GM21447 (cell line): ENCODE measurements at regions not wholly inside any gene's neighbourhood (a gene's known extent, or its start where the extent isn't known, plus 50 kb on each side); places are given as distances from the start of the nearest gene placed in this dataset.
A peak's percentile ranks its signal among the peaks of the same experiment; 100 is the strongest.
"Not testable (repeated sequence)": the region's sequence is repeated elsewhere in the genome, so short reads cannot be mapped to it uniquely, and the experiment has no call there.

Source experiments
- ATAC-seq: cut with Tn5 transposase; IDR thresholded peaks from one replicate; pipeline ENCODE4 v1.9.1; 2021; ENCODE audit not compliant: unreplicated experiment

DNA sequence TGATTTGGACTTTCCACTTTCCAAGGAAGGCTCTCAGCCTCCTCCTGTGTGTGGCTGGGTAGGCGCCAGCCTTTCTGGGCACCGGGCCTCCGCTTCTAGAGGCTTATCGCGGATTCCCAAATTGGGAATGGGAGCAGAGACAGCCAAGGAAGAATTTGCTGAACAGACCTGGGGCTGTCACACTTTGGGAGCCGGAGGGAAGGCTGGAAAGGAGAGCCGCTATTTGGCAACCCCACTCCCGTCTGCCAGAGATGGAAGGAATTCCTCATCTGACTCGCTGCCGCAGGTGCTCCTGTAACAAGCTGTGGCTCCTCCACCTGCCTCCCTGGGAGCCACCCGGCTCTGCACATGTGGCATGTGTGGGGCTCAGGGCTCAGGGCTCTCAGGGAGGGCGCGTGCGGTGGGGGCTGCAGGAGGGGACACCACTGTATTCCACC lies 50.8 kb upstream of the ECHDC3 start:
- no peak for ATAC-seq

DNA sequence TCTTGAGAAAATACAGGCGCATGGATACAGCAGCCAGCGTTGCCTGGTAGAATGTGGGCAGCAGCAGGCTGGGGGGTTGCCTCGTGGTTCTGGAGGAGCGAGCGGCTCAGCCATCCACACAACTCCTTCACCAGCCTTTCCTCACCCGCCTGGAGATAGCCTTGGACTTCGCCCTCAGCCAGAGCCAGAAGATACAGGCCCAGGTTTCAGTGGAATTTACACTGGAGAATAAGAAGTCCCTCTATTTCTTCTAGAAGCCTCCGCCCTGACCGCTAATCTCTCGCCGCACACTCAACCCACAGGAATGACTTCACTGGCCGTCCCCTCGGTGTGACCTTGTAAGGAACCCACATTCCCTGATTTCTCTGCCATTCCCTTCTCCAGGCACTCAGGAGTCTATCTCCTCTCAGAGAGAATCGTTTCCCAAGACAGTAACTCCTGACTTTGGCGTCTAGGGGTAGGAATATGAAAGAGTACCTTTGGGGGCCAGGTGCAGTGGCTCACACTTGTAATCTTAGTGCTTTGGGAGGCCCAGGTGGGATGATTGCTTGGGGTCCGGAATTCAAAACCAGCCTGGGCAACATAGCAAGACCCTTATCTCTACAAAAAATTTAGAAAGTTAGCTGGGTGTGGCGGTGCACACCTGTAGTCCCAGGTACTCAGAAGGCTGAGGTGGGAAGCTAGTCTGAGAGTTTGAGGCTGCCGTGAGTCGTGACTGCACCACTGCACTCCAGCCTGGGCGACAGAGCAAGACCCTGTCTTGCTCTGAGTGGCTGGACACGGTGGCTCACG lies 52.0 kb upstream of the ECHDC3 start:
- no peak for ATAC-seq

DNA sequence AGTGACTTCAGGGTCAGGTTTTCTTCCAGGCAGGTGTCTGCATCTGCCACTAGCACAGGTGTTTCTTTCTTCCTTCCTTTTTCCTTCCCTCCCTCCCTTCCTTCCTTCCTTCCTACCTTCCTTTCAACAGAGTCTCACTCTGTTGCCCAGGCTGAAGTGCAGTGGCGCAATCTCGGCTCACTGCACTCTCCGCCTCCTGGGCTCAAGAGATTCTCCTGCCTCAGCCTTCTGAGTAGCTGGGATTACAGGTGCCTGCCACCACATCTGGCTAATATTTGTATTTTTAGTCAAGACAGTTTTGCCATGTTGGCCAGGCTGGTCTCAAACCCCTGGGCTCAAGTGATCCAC lies 53.8 kb upstream of the ECHDC3 start:
- not testable (repeated sequence) for ATAC-seq

DNA sequence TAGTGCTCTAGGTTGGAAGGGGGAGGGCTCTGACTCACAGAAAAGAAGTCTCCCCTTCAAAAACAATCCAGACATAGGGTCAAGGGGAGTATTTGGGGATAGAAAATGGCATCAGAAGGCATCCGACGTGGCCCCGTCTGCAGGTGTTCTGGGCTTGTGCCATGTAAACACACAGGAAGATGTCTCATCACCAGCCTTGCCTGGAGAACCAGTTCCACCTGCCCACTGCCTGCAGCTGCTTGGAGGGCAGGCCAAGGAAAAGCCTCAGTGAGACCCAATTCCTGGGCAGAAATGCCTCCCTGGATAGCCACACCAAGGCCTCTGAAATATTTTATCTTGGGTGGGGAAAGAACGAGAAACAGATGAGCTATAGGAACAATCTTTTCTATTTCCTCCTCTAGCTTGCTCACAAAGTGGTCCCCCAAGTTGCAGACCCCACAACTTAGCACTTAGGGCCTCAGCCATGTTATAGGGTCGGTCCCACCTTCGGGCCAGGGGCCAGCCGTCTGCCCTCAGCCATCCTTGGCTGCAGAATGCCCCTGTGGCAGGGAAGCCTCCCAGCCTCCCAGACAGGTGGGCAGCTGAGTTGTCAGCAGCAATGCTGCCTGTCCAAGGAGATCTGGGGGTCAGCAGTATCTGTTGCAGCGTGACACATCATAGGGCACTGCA lies 54.3 kb upstream of the ECHDC3 start:
- no peak for ATAC-seq

DNA sequence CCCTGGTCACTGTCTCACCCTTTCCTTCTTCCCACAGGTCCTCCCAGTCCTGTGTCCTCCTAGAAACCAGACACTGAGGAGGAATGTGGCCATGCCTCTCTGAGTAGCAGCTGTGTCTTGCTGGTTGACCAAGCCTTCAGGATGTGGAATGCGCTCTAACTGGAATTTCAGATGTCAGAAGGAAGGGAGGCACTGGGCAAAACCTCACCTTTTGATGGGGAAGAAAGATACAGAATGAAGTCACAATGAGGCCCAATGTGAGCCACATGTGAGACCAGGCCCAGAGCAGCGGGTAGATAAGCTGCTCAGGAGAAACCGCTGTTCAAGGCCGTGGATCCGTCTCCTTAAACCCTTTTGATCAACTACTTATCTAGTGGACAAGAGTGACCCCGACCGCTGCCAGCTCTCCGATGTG lies 54.8 kb upstream of the ECHDC3 start:
- ATAC-seq, result no peak

DNA sequence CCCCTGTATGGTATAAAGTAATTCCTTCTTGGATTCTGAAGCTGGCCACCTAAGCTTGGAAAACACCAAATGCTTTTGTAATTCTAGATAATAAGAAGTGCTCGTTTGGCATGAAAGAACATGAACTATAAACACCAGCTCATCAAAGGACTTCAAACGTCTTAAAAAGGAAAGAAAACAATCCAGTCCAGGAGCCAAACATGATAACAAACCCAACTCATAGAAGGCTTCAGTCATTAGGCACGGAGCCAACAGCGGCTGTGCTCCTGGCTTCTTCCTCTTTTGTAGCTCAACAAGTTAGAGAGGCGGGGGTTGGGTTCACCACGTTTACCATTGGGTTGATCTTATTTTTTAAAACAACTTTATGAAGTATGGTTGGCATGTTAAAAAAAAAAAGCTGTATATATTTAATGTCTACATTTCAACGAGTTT lies 56.4 kb upstream of the ECHDC3 start:
- peak; percentile 28 for ATAC-seq

DNA sequence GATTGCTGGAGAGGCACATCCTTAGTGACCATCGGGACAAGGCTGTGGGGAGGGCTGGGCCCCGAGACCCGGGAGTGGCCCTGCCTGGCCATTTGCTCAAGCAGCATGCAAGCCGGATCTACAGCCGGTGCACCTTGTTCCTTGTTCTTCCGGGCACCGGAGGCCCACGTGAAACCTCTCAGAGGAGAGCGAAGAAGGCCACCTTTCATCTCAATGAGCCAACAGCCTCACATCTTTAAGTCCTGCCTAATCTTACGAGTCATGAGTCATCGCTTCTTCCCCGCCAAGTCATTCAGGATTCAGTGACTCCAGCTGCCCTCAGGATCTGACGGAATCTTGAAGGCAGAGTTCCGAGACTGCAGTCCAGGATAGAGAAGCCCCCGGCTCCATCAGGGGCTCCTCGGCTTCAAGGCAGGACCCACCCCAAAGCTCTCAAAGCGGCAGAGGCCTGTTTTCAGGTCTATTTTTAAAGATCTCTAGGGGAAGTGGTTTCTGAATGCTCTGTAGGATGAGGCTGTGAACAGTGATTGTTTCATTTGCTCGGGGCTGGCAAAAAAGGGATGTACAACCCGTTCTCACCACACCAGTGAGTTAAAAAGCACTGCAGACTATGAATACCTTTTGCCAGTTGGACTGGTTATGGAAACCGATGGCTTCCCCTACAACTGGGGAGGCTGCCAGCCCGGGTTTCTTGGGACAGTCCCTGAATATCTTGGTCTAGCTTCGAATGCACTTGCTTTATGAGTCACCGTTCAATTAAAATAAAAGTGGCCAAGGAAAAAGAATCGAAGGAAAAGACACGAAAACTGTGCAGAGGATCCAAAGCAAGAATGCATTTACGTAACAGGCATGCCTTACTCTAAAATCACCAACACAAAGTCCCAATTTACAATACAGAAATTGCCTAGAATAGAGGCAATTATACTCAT lies 57.2 kb upstream of the ECHDC3 start:
- ATAC-seq, result peak; percentile 78

DNA sequence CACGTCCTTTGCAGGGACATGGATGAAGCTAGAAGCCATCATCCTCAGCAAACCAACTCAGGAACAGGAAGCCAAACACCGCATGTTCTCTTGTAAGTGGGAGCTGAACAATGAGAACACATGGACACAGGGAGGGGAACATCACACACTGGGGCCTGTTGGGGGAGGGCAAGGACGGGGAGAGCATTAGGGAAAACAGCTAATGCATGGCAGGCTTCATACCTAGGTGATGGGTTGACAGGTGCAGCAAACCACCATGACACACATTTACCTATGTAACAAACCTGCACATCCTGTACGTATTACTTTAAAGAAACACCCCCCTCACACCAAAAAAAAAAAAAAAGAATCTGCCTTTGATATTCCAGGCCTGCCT lies 57.9 kb upstream of the ECHDC3 start:
- peak; percentile 6 for ATAC-seq

DNA sequence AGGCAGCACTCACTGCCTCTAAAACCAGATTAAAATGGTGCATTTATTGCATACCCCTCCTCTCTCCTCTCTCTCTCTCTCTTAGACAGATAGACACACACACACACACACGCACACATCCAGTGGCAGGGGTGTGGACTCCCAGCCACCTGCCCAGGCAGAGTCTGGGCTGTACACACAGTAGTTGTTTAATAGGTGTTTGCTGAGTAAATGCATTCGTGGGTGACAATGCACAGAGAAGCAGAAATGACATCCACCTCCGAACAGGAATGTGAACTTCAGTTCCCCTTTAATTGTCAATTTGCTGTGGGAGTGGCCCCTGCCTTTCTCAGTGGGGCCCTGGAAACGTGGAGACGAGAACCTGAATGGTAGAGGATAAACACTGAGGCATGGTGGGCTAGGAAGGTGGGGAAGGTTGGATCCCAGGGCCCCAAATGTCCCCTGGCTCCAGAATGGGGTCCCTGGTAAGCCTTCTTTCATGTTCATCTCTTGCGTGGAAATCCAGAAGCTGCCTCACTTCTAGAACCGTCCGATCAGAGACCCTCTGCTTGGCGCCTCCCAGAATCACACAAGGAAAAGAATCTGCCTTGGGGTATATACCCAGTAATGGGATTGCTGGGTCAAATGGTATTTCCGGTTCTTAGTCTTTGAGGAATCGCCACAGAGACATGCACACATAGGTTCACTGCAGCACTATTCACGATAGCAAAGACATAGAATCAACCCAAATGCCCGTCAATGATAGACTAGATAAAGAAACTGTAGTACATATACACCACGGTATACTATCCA lies 58.5 kb upstream of the ECHDC3 start:
- ATAC-seq, result no peak

DNA sequence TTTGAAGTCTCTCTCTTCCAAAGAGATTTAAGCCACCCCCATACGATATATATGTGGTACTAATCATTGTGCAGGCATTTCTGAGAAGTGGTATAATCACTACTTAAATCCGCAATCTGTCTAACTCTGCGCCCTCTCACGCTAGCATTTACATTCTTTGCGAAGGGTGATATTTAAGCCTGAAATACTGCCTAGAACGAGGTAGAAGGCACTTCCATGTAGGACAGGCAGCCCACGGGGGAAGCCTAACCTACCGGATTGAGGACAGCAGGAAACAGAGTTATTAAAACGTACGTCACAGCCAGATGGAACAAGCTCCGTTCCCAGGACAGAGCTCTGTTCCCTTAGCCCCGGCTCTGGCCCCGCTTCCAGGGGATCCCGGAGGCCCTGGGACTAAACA lies 59.3 kb upstream of the ECHDC3 start:
- ATAC-seq, result no peak

DNA sequence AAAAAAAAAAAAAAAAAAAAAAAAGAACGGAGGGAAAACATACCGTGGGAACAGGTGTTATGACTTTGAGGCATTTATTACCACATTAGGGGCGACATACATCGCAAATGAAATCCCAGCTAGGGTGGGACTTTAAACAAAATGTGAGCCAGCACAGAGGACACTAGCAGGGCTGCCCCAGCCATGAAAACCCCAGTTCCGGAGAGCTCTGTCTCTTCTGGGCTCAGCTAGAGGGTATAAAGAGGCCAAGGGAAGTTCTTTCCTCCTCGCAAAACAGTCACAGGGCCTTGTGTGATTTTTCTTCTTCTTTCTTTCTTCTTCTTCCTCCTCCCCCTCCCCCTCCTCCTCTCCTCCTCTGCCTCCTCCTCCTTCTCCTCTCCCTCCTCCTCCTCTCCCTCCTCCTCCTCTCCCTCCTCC lies 59.9 kb upstream of the ECHDC3 start:
- ATAC-seq, result no peak

DNA sequence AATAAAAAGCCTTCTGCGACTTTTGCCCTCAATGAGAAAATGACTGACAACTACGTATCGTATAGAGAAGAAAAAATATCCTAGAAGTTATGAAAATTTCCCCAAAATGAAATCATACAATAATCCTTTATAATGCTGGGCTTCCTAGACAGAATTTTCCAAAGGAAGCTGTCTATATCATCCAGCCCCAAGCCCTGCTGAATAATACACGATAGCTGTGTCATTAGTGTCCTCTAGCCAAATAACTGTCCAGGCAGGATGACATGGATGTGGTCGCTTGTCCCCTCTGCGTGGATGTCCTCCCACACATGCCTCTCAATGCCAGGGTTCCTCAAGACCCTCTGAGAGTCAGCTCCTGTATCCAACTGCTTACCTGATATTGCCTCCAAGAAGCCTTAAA lies 61.7 kb upstream of the ECHDC3 start:
- no peak for ATAC-seq

DNA sequence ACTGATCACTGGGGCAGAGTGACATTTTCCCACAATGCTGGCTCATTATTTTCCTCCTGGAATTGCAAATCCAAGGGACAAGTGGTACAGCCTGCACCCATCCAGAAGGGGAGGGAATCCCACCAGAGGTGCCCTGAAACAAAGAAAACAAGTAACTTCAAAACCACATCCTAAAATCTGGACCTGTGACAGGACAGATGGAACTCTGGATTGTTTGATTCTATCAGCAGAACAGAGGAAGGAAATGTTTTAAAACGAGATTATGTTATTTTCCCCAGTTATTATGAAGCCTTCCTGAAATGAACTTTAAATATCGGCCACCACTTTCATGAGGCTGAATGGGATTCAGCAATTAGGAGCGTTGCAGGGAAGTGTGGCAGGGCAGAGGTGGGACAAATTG lies 62.2 kb upstream of the ECHDC3 start:
- ATAC-seq, result no peak

DNA sequence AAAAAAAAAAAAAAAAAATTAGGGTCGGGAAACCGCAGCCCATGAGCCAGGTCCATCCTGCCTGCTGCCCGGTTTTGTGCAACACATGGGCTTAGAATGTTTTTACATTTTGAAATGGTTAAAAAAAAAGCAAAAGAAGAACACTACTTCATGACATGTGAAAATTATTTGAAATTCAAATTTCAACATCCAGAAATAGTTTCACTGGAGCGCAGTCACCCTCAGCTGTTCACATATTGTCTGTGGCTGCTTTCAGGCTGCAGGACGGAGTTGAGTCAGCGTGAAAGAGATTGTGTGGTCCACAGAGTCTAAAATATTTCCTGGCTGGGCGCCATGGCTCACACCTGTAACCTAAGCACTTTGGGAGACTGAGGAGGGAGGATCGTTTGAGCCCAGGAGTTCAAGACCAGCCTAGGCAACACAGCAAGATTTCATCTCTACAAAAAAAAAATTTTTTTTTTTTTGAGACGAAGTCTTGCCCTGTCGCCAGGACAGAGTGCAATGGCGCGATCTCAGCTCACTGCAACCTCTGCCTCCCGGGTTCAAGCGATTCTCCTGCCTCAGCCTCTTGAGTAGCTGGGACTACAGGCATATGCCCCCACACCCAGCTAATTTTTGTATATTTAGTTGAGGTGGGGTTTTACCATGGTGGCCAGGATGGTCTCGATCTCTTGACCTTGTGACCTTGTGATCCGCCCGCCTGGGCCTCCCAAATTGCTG lies 63.9 kb upstream of the ECHDC3 start:
- peak; percentile 85 for ATAC-seq

DNA sequence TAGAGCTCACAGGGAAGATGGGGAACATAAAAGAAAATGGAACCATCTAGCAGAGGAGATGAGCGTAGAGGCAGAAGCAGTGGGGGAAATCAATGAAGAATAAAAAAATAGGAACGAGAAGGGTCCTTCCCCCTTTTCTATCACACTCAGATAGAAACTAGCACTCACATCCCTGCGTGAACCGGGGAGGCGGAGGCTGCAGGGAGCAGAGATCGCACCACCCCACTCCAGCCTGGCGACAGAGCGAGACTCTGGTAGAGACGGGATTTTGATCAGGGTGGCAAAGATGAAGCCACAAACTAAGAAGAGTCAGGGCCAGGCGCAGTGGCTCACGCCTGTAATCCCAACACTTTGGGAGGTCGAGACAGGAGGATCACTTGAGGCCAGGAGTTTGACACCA lies 64.7 kb upstream of the ECHDC3 start:
- ATAC-seq, result peak; percentile 18

DNA sequence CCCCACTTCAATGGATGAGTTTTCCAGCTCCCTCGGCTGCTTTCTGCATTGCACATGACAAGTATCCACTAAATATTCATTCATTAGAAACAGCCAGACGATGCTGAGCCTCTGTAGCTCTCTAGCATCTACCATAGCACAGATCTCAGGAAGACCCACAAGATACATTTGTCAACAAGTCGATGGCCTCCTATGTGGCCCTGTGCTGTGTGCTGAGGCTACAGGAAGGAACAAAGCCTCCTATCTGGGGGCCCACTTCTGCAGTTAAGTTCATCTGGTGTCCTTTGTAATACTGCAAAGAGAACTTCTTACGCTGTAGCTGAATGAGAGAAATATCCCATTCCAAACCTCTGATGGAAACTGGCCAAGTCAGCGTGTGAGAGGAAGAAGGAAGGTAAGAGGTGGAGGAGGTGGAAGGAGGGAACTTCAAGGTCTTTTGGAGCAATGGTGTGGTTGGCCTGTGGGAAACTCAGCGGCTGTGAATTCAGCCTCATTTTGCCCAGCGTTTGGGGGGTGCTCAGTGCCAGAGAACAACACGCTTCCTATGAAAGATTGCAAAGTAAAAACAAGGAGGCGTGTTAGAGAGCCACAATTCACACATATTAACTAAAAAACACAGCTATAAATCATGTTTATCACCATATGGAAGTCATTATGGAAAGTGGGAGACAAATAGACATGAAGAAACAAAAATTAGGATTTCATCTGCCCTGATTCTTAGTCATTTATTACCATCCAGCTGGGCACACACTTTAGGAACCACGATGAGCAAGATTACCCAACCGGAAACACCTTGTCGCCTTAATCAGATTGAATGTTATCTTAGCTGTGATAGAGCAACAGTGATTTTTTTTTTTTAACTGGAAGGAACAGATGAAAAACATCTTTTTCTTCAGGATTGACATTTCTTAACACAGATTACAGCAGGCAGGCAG lies 62.2 kb upstream of the USP6NL start:
- ATAC-seq, result no peak

DNA sequence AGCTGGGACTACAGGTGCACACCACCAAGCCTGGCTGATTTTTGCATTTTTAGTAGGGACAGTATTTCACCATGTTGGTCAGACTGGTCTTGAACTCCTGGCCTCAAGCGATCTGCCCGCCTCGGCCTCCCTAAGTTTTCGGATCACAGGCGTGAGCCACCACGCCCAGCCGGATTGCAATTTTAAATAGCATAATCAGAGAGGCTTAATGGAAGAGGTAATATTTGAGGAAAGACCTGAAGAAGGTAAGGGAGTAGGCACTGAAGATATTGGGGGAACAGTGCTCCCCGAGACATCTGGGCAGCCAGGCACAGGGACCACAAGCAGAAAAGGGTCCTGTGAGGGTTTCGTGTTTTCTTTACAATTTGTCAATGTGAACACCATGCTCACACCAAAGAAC lies 61.4 kb upstream of the USP6NL start:
- ATAC-seq, result no peak

DNA sequence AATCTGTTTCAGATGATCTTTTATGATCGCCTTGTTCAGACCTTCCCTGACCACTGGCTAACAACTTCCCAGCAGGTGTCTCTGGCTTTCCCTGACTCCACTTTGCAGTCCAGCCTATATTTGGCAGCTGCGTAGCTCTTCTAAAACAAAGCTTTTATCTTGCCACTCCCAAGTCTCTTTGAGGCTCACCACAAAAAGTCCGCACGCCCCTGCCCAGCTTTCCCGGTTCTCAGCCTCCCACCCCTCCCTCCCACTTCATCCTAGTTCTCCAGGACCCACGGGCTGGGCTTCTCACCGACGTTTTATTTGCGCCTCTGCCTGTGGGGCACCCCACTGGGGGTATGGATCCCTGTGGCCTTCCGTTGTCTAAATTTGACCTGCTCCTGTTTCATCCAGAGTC lies 58.9 kb upstream of the USP6NL start:
- no peak for ATAC-seq
